GM23248 (cell line): ENCODE measurements at regions not wholly inside any gene's neighbourhood (a gene's known extent, or its start where the extent isn't known, plus 50 kb on each side); places are given as distances from the start of the nearest gene placed in this dataset.
"Not testable (repeated sequence)": the region's sequence is repeated elsewhere in the genome, so short reads cannot be mapped to it uniquely, and the experiment has no call there.

Experiments
- DNase-seq: peaks from one replicate; pipeline ENCODE4 v3.0.0-alpha.2; 2015
- H2AFZ ChIP-seq: fragments of 200-600 bp; sonication (generic); 2 replicates; pipeline ENCODE4 v1.6.1; 2016; ENCODE audit warnings: antibody characterized with exemption
- H3F3A ChIP-seq: fragments of 200-600 bp; sonication (generic); 2 replicates; pipeline ENCODE4 v1.6.1; 2016; ENCODE audit warnings: mild to moderate bottlenecking, antibody characterized with exemption, mixed run types; ENCODE audit not compliant: insufficient read depth
- H3K27ac ChIP-seq: fragments of 200-600 bp; sonication (generic); 2 replicates; pipeline ENCODE4 v1.5.1; 2016; ENCODE audit warnings: mild to moderate bottlenecking
- H3K27me3 ChIP-seq: fragments of 200-600 bp; sonication (generic); replicated peaks from 2 replicates; pipeline ENCODE4 v1.6.1; 2016; ENCODE audit warnings: mild to moderate bottlenecking; ENCODE audit not compliant: insufficient read depth
- H3K36me3 ChIP-seq: fragments of 200-600 bp; sonication (generic); 2 replicates; pipeline ENCODE4 v1.6.1; 2016; ENCODE audit warnings: low read depth, mild to moderate bottlenecking
- H3K4me1 ChIP-seq: fragments of 200-600 bp; sonication (generic); 2 replicates; pipeline ENCODE4 v1.6.1; 2016; ENCODE audit warnings: mild to moderate bottlenecking; ENCODE audit not compliant: insufficient read depth
- H3K4me2 ChIP-seq: fragments of 200-600 bp; sonication (generic); one replicate; pipeline ENCODE4 v1.6.1; 2016; ENCODE audit warnings: mild to moderate bottlenecking; ENCODE audit not compliant: unreplicated experiment
- H3K4me3 ChIP-seq: fragments of 200-600 bp; sonication (generic); 2 replicates; pipeline ENCODE4 v1.5.1; 2016; ENCODE audit warnings: mild to moderate bottlenecking
- H3K79me2 ChIP-seq: fragments of 200-600 bp; sonication (generic); 2 replicates; pipeline ENCODE4 v1.6.1; 2016; ENCODE audit warnings: mild to moderate bottlenecking; ENCODE audit not compliant: insufficient read depth
- H3K9ac ChIP-seq: fragments of 200-600 bp; sonication (generic); 2 replicates; pipeline ENCODE4 v1.6.1; 2016; ENCODE audit warnings: mild to moderate bottlenecking
- H3K9me2 ChIP-seq: fragments of 200-600 bp; sonication (generic); 2 replicates; pipeline ENCODE4 v1.6.1; 2016; ENCODE audit warnings: mixed run types, mild to moderate bottlenecking, moderate library complexity; ENCODE audit not compliant: insufficient read depth
- H3K9me3 ChIP-seq: fragments of 200-600 bp; sonication (generic); one replicate; pipeline ENCODE4 v1.6.1; 2017; ENCODE audit warnings: low read depth
- H4K20me1 ChIP-seq: fragments of 200-600 bp; sonication (generic); 2 replicates; pipeline ENCODE4 v1.6.0; 2016; ENCODE audit not compliant: insufficient read depth
- EZH2 ChIP-seq: fragments of 200-600 bp; sonication (generic); IDR thresholded peaks from 2 replicates; pipeline ENCODE4 v1.6.1; 2018; ENCODE audit warnings: antibody characterized with exemption, mild to moderate bottlenecking; ENCODE audit not compliant: insufficient read depth, poor library complexity, severe bottlenecking
- EZH2phosphoT487 ChIP-seq: fragments of 200-600 bp; sonication (generic); IDR thresholded peaks from 2 replicates; pipeline ENCODE4 v1.6.1; 2018; ENCODE audit warnings: antibody characterized with exemption, moderate library complexity, mild to moderate bottlenecking, low read depth; ENCODE audit not compliant: insufficient read depth
- WGBS, 2 experiments: methylation state at CpG; one replicate each; pipeline ENCODE4 v1.1.6; 2015 to 2017; ENCODE audit warnings: low lambda C conversion rate in 2 of 2, low coverage in 1 of 2; ENCODE audit errors: missing lambda C conversion rate in 2 of 2; 5-methylcytosine and 5-hydroxymethylcytosine counted together
- in situ Hi-C: fragments of 300-500 bp; cut with MboI; formaldehyde crosslinking; loops from 2 replicates; pipeline ENCODE4 v1.15.0; 2020

DNA sequence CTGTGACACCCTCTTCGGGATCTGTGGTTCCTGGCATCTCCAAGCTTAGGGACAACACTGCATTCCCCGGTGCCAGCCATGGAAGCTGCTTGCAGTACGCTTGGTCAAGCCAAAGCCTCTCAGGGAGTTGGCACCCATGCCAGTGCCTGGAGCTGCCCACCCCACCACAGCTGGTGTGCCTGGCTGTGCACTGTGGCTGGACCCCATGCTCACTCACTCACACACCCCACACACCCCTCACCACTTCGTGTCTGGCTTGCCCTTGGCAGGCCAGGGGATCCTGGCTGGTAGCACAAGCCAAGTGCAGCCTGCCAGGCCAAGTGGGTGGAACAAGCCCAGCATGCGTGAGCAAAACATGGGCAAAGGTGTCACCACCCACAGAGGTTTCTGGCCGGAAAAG, 324.5 kb upstream of the PTGER4 start:
- Histone ChIP-seq H3K4me3 (no peak overlapping the region), H2AFZ (no peak overlapping the region), H3K9me3 (no peaks in the 10 kb centered on the region), H3F3A (no peaks in the 10 kb centered on the region), H3K4me1 (no peaks in the 10 kb centered on the region), H4K20me1 (no peaks in the 10 kb centered on the region), H3K9me2 (no peaks in the 10 kb centered on the region), H3K27me3 (no peaks in the 10 kb centered on the region; the same call in 1 of the 2 replicates), H3K9ac (no peak overlapping the region), H3K79me2 (no peaks in the 10 kb centered on the region), H3K4me2 (no peak overlapping the region), H3K27ac (no peak overlapping the region), H3K36me3 (no peaks in the 10 kb centered on the region)
- in situ Hi-C loops: no loop called here
- WGBS, 2 experiments: 55 to 68% methylated on average over 6 of the region's 6 CpGs
- DNase-seq: no peak
- no peak for TF ChIP-seq EZH2phosphoT487
- TF ChIP-seq EZH2: no peak

GRCh38 chr5:40354171-40354570, 325.5 kb upstream of the PTGER4 start:
- DNase-seq: no peak
- no peak overlapping the region for H3K4me3 ChIP-seq
- no peaks in the 10 kb centered on the region for H4K20me1 ChIP-seq
- TF ChIP-seq EZH2: no peak
- no peak for TF ChIP-seq EZH2phosphoT487
- H3K9me2 ChIP-seq: no peaks in the 10 kb centered on the region
- H2AFZ ChIP-seq: no peak overlapping the region
- 59 to 66% methylated on average over 5 of the region's 5 CpGs for WGBS, 2 experiments
- no peak overlapping the region for H3K27ac ChIP-seq
- H3K9ac ChIP-seq: no peak overlapping the region
- H3K27me3 ChIP-seq: no peaks in the 10 kb centered on the region; the same call in 1 of the 2 replicates
- no peaks in the 10 kb centered on the region for H3F3A ChIP-seq
- no peaks in the 10 kb centered on the region for H3K4me1 ChIP-seq
- in situ Hi-C loops: no loop called here
- no peaks in the 10 kb centered on the region for H3K9me3 ChIP-seq
- no peak overlapping the region for H3K4me2 ChIP-seq
- H3K79me2 ChIP-seq: no peaks in the 10 kb centered on the region
- H3K36me3 ChIP-seq: no peaks in the 10 kb centered on the region

DNA sequence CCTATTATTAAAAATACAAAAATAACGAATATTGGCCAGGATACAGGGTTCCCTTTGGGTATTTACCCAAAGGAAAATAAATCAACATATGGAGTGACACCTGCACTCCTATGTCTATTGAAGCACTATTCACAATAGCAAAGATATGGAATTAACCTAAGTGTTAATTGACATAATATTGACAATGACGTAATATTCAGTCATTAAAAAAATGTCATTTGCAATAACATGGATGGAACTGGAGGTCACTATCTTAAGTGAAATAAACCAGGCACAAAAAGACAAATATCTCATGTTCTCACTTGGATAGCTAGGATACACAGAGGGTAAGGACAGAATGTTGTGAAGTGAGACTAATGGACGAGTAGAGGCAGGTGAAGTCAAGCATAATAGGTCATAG, 326.3 kb upstream of the PTGER4 start:
- Histone ChIP-seq H3K4me3 (no peak overlapping the region), H3K9ac (no peak overlapping the region), H3K9me2 (no peaks in the 10 kb centered on the region), H3K27ac (no peak overlapping the region), H2AFZ (no peak overlapping the region), H3K79me2 (no peaks in the 10 kb centered on the region), H3K4me1 (no peaks in the 10 kb centered on the region), H3K36me3 (no peaks in the 10 kb centered on the region), H3K4me2 (no peak overlapping the region), H3K27me3 (no peaks in the 10 kb centered on the region; the same call in 1 of the 2 replicates), H3F3A (no peaks in the 10 kb centered on the region), H3K9me3 (no peaks in the 10 kb centered on the region), H4K20me1 (no peaks in the 10 kb centered on the region)
- in situ Hi-C loops: no loop called here
- no peak for TF ChIP-seq EZH2phosphoT487
- TF ChIP-seq EZH2: no peak
- no peak for DNase-seq
- WGBS, 2 experiments: 58 to 59% methylated on average over 3 of the region's 3 CpGs

- no peak for DNase-seq
- H3K4me2 ChIP-seq: no peak overlapping the region
- H4K20me1 ChIP-seq: no peaks in the 10 kb centered on the region
- no peaks in the 10 kb centered on the region for H3K9me3 ChIP-seq
- WGBS, 2 experiments: 74 to 75% methylated on average over 10 of the region's 10 CpGs
- no peak overlapping the region for H3K4me3 ChIP-seq
- H3K36me3 ChIP-seq: no peaks in the 10 kb centered on the region
- H3K4me1 ChIP-seq: no peaks in the 10 kb centered on the region
- in situ Hi-C loops: no loop called here
- no peak overlapping the region for H3K9ac ChIP-seq
- no peaks in the 10 kb centered on the region for H3K79me2 ChIP-seq
- H3K9me2 ChIP-seq: no peaks in the 10 kb centered on the region
- no peaks in the 10 kb centered on the region for H3F3A ChIP-seq
- H3K27me3 ChIP-seq: no peaks in the 10 kb centered on the region
- H3K27ac ChIP-seq: no peak overlapping the region
- no peak overlapping the region for H2AFZ ChIP-seq
- TF ChIP-seq EZH2: no peak
These were observed 331.6 kb upstream of the PTGER4 start for GRCh38 chr5:40347981-40348725.

DNA sequence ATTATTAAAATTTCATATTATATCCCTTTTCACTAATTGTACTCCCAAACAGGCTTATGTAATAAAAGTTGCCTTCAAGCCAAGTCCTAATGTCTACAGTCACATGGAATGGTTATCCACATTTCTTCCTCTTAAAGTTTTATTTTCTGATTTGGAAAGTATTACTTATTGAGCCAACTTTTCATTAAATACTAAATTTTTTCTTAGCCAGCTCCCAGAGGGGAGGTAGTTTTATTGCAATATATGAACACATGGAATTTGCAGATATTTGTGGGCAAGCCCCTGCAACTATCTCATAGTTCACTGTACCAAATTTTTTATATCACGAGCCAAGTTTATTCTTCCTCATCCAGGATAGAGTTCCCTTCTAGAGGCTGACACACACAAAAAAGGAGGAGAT, 332.8 kb upstream of the PTGER4 start:
- in situ Hi-C loops: no loop called here
- no peak for DNase-seq
- no peak overlapping the region for H3K27ac ChIP-seq
- no peaks in the 10 kb centered on the region for H3K79me2 ChIP-seq
- H3K4me3 ChIP-seq: no peak overlapping the region
- no peaks in the 10 kb centered on the region for H3K4me1 ChIP-seq
- H3K4me2 ChIP-seq: no peak overlapping the region
- no peak overlapping the region for H2AFZ ChIP-seq
- H3K36me3 ChIP-seq: no peaks in the 10 kb centered on the region
- TF ChIP-seq EZH2phosphoT487: no peak
- no peak for TF ChIP-seq EZH2
- WGBS, 2 experiments: 34 to 44% methylated on average over 1 of the region's 1 CpG
- no peaks in the 10 kb centered on the region for H3K9me2 ChIP-seq
- no peaks in the 10 kb centered on the region for H4K20me1 ChIP-seq
- H3K9me3 ChIP-seq: no peaks in the 10 kb centered on the region
- no peaks in the 10 kb centered on the region for H3K27me3 ChIP-seq
- H3K9ac ChIP-seq: no peak overlapping the region
- no peaks in the 10 kb centered on the region for H3F3A ChIP-seq

GRCh38 chr5:40338434-40338833, 341.3 kb upstream of the PTGER4 start:
- H3K79me2 ChIP-seq, H3K4me3 ChIP-seq, H2AFZ ChIP-seq, in situ Hi-C loops, H3K9me3 ChIP-seq, H3K27ac ChIP-seq, H3K27me3 ChIP-seq, H3K9ac ChIP-seq, H3K4me1 ChIP-seq, H3K36me3 ChIP-seq, H4K20me1 ChIP-seq, H3K4me2 ChIP-seq, H3F3A ChIP-seq, H3K9me2 ChIP-seq, DNase-seq: not testable (repeated sequence)
- 87 to 93% methylated on average over 3 of the region's 3 CpGs for WGBS, 2 experiments
